Activated B cell treated with CpG ODN at 0.5 μM for 24 hours (primary cell): ENCODE measurements at regions not wholly inside any gene's neighbourhood (a gene's known extent, or its start where the extent isn't known, plus 50 kb on each side); places are given as distances from the start of the nearest gene placed in this dataset.
"Not testable (repeated sequence)": the region's sequence is repeated elsewhere in the genome, so short reads cannot be mapped to it uniquely, and the experiment has no call there.

Experiments used
- ATAC-seq: fragments of 200-7000 bp; cut with Tn5 transposase; one replicate; pipeline ENCODE4 v1.10.0; 2021; ENCODE audit warnings: low read depth, mild to moderate bottlenecking, moderate library complexity
- CTCF ChIA-PET: fragments of 350-600 bp; sonication (Branson Sonifier 250); formaldehyde crosslinking; loops from one replicate; lab custom pipeline; 2021; ENCODE audit warnings: antibody characterized with exemption; lab: Charles Lee
- POLR2A ChIA-PET: fragments of 350-600 bp; sonication (Branson Sonifier 250); formaldehyde crosslinking; loops from one replicate; lab custom pipeline; 2021; ENCODE audit warnings: antibody characterized with exemption; lab: Charles Lee
- DNase-seq: peaks from one replicate; pipeline ENCODE4 v3.0.0; 2022
- H3K27ac Mint-ChIP-seq: one replicate; pipeline ENCODE4 v1.8.0; 2020; ENCODE audit warnings: mixed read lengths
- H3K27me3 Mint-ChIP-seq: one replicate; pipeline ENCODE4 v1.8.0; 2021; ENCODE audit warnings: mixed read lengths
- H3K36me3 Mint-ChIP-seq: one replicate; pipeline ENCODE4 v1.8.0; 2021; ENCODE audit warnings: low read depth, mixed read lengths
- H3K4me1 Mint-ChIP-seq: one replicate; pipeline ENCODE4 v1.8.0; 2021; ENCODE audit warnings: mixed read lengths
- H3K4me3 Mint-ChIP-seq: one replicate; pipeline ENCODE4 v1.8.0; 2020; ENCODE audit warnings: mild to moderate bottlenecking, mixed read lengths
- H3K9me3 Mint-ChIP-seq: one replicate; pipeline ENCODE4 v1.8.0; 2020; ENCODE audit warnings: mixed read lengths
- intact Hi-C: fragments of 100-400 bp; cut with micrococcal nuclease; formaldehyde crosslinking; loops from one replicate; pipeline ENCODE4 v1.15.1; 2024

DNA sequence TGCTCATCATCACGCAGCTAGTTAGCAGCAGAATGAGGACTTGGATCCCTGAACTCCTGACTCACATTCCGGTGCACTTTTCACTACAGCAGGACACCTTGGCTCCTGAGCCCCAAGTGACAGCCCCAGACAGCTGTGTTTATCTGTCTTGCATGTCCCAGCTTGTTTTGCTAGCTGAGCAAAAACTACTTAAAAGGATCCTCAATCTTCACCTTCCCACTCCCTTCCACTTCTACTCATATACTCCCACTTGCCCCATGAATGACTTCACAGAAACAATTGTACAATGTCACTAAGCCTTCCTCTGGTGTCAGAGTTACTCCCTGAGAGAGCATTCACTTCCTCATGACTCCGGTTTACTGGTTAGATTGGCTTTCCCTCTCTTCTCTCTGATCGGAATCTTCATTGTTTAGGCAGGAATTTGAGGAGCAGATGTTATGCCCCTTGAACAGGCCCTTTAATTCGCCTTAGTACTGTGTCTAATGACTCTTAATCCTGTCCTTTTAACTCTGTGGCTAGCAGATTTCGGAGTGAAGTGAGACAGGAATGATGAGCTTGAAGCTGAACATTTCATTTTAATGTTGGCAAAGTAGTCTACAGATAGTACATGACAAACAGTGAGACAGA is 587.2 kb upstream of the CHD1 start:
- H3K36me3 Mint-ChIP-seq, POLR2A ChIA-PET, ATAC-seq, H3K4me1 Mint-ChIP-seq, H3K27ac Mint-ChIP-seq, CTCF ChIA-PET, H3K9me3 Mint-ChIP-seq, H3K4me3 Mint-ChIP-seq, intact Hi-C loops, DNase-seq, H3K27me3 Mint-ChIP-seq: not testable (repeated sequence)

DNA sequence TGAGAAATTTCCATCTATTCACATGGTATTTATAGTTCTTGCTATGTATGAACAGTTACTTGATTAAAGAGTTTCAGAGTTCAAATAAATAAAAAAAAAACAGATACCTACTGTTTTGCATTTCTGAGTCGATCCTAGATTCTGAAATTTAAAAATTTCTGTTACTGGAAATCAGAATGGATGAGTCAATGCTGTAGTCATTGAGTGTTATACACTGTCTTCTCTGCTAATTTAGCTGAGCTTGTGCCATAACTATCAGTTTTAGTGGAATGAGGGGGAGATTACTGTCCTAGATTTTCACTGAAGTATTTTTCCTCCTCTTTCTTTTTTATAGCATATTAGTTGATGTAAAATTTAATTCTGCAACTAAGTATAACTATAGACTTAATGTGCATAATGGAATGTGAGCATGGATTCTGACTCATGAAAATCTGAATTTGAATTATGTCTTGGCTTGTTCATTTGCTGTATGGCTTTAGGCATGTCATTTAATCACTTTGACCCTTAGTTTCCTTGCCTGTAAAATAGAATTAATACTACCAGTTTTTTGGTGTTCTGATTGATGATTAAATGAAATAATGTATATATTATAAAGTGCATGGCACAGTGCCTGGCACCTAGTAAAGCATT is 581.5 kb upstream of the CHD1 start:
- CTCF ChIA-PET, intact Hi-C loops, POLR2A ChIA-PET, DNase-seq, ATAC-seq, H3K4me1 Mint-ChIP-seq, H3K36me3 Mint-ChIP-seq, H3K9me3 Mint-ChIP-seq, H3K27ac Mint-ChIP-seq, H3K27me3 Mint-ChIP-seq, H3K4me3 Mint-ChIP-seq: not testable (repeated sequence)

DNA sequence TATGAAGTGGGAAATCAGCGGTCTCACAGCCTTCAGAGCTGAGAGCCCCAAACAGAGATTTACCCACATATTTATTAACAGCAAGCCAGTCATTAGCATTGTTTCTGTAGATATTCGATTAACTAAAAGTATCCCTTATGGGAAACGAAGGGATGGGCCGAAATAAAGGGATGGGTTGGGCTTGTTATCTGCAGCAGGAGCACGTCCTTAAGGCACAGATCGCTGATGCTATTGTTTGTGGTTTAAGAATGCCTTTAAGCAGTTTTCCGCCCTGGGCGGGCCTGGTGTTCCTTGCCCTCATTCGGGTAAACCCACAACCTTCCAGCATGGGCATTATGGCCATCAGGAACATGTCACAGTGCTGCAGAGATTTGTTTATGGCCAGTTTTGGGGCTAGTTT is 580.3 kb upstream of the CHD1 start:
- H3K4me1 Mint-ChIP-seq, H3K36me3 Mint-ChIP-seq, DNase-seq, H3K9me3 Mint-ChIP-seq, CTCF ChIA-PET, H3K27ac Mint-ChIP-seq, intact Hi-C loops, ATAC-seq, H3K27me3 Mint-ChIP-seq, H3K4me3 Mint-ChIP-seq, POLR2A ChIA-PET: not testable (repeated sequence)

DNA sequence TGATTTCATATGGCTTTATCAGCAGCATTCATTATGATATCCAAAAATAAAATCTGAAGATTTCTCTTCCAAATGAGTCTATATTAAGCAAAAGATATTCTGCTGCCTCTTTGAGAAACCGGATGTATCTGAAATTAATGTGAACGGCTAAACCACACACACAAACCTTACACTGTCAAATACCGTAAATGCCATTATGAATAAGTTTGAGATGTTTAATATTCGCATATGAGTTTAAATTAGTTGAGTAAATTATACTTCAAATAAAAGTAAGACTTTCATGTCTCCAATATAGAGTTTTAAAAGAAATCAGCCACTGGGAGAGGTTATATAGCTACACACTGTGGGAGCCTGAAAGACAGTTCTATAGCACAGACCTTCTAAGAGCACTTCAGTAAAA is 566.6 kb upstream of the CHD1 start:
- H3K4me1 Mint-ChIP-seq, POLR2A ChIA-PET, CTCF ChIA-PET, DNase-seq, H3K27me3 Mint-ChIP-seq, H3K9me3 Mint-ChIP-seq, intact Hi-C loops, H3K4me3 Mint-ChIP-seq, H3K27ac Mint-ChIP-seq, H3K36me3 Mint-ChIP-seq, ATAC-seq: not testable (repeated sequence)

DNA sequence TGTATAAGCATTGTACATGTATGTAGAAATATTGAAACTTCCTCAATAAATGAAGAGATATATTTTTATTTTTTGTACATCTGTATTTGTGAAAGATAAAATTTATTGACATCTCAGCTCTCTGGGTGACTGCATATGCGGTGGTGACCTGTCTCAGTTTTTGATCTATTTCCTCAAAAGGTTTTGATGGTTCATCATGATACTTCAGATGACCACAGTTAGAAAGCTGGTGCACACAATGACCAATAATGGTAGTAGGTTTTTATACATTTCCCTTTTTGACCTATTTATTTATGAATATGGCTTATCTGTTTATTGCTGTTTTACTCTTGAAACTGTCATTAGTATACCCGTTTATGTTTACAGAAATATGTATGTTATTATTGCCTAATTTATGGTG is 549.6 kb upstream of the CHD1 start:
- H3K27ac Mint-ChIP-seq, DNase-seq, H3K36me3 Mint-ChIP-seq, H3K4me3 Mint-ChIP-seq, POLR2A ChIA-PET, H3K27me3 Mint-ChIP-seq, ATAC-seq, CTCF ChIA-PET, H3K9me3 Mint-ChIP-seq, H3K4me1 Mint-ChIP-seq, intact Hi-C loops: not testable (repeated sequence)

DNA sequence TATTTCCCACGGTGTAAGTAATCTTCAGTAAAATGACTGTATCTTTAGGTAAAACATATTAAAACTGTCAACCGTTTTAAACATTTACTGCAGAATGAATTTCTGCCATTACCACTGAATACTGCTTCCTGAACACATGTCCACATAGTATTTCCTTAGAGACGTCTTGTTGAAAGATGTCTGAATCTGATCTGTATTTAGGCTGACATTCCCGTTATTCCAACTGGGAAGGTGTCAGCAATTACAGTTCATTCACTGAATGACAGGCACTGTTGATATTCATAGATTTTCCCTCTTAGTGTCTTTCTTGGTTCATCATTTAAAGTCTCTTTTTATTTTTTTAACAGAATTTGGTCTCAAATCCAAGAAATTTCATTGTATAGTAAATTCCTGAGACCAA is 544.5 kb upstream of the CHD1 start:
- H3K4me1 Mint-ChIP-seq, H3K9me3 Mint-ChIP-seq, POLR2A ChIA-PET, H3K27me3 Mint-ChIP-seq, H3K36me3 Mint-ChIP-seq, intact Hi-C loops, ATAC-seq, CTCF ChIA-PET, H3K27ac Mint-ChIP-seq, H3K4me3 Mint-ChIP-seq, DNase-seq: not testable (repeated sequence)

DNA sequence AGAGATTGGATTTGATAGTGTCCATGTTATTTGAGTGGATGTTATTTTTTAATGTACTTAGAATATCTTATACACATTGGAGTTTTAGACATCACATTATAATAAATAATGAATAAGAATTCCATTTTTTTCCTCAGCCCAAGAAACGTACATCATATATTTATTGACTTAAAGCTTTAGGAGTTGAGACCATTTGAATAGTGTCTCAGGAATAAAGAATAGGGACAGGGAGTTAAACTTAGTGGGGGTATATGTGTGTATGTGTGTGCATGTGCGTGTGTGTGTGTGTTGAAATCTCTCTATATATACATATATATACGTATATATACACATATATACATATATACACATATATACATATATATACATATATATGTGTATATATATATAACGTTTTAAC is 542.9 kb upstream of the CHD1 start:
- H3K4me1 Mint-ChIP-seq, H3K9me3 Mint-ChIP-seq, CTCF ChIA-PET, H3K4me3 Mint-ChIP-seq, ATAC-seq, H3K27me3 Mint-ChIP-seq, DNase-seq, intact Hi-C loops, H3K36me3 Mint-ChIP-seq, POLR2A ChIA-PET, H3K27ac Mint-ChIP-seq: not testable (repeated sequence)

DNA sequence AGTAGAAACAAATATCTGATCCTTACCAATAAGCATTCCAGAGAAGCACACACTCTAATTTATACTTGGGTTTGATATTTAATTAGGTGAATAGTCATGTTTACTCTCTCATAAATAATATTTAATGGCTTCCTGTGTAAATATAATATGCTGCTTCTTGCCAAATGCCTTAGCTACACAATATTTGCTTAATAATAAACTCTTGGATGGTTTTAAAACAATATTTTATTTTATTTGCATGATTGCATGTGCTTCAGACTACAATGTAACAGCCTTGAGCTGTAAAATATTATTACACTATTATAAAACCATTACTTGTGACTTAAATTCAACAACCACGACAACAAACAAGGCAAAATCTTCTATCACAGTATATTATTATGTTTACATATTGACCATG is 542.4 kb upstream of the CHD1 start:
- H3K4me1 Mint-ChIP-seq, H3K36me3 Mint-ChIP-seq, H3K27me3 Mint-ChIP-seq, H3K4me3 Mint-ChIP-seq, ATAC-seq, CTCF ChIA-PET, H3K27ac Mint-ChIP-seq, DNase-seq, intact Hi-C loops, H3K9me3 Mint-ChIP-seq, POLR2A ChIA-PET: not testable (repeated sequence)

DNA sequence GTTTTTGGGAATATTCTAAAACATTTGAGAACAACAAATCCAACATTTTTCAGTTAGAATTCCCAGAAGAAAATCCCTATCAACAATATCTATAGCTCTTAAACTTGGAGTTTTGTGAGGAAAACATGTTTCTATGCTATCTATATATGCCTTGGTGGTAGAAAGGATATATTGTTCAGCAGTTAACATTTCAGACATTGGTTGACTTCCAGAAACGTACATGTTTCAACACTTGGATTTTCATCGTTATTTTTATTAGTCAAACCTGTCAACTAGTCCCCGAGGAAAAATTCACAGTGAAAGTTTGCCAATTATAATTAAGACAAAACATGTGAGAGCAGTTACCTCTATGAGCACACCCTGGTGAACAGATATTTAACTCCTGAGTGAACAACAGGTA is 541.8 kb upstream of the CHD1 start:
- H3K9me3 Mint-ChIP-seq, CTCF ChIA-PET, H3K27me3 Mint-ChIP-seq, POLR2A ChIA-PET, H3K4me3 Mint-ChIP-seq, intact Hi-C loops, H3K4me1 Mint-ChIP-seq, DNase-seq, ATAC-seq, H3K36me3 Mint-ChIP-seq, H3K27ac Mint-ChIP-seq: not testable (repeated sequence)
